Astrocyte of the cerebellum (primary cell): ENCODE measurements at regions not wholly inside any gene's neighbourhood (a gene's known extent, or its start where the extent isn't known, plus 50 kb on each side); places are given as distances from the start of the nearest gene placed in this dataset.

Experiments
- DNase-seq: peaks from one replicate; pipeline ENCODE4 v3.0.0-alpha.2; 2011; ENCODE audit warnings: low read depth
- H3K4me3 ChIP-seq: 2 replicates; pipeline ENCODE4 v1.5.1; 2011; ENCODE audit warnings: mild to moderate bottlenecking, low read depth, low read length, moderate library complexity
- CTCF ChIP-seq: IDR thresholded peaks from 2 replicates; pipeline ENCODE4 v1.5.1; 2012; ENCODE audit warnings: low read length, low read depth, moderate library complexity, mild to moderate bottlenecking; ENCODE audit errors: missing control alignments
- in situ Hi-C: cut with HindIII; loops from 2 replicates; pipeline ENCODE4 v1.10.0; 2017; ENCODE audit warnings: low sequenced_read_pairs

GRCh38 chr12:22740656-22741355, 115.8 kb downstream of the ETNK1 start:
- DNase-seq: peak; percentile 26
- no peak for TF ChIP-seq CTCF
- H3K4me3 ChIP-seq: no peak overlapping the region
- in situ Hi-C loops: no loop called here

- TF ChIP-seq CTCF: no peak
- in situ Hi-C loops: no loop called here
- H3K4me3 ChIP-seq: no peak overlapping the region
- DNase-seq: no peak
Observed at GRCh38 chr12:22743700-22744099, 118.7 kb downstream of the ETNK1 start.

GRCh38 chr12:22744197-22744596, 119.2 kb downstream of the ETNK1 start:
- in situ Hi-C loops: no loop called here
- TF ChIP-seq CTCF: no peak
- DNase-seq: no peak
- H3K4me3 ChIP-seq: no peak overlapping the region

- H3K4me3 ChIP-seq: no peak overlapping the region
- in situ Hi-C loops: no loop called here
- no peak for TF ChIP-seq CTCF
- DNase-seq: no peak
Observed at GRCh38 chr12:22746720-22747119, 121.7 kb downstream of the ETNK1 start.

- DNase-seq: no peak
- no peak overlapping the region for H3K4me3 ChIP-seq
- in situ Hi-C loops: no loop called here
- TF ChIP-seq CTCF: no peak
Observed at GRCh38 chr12:22755629-22756028, 130.7 kb downstream of the ETNK1 start.

- DNase-seq: no peak
- H3K4me3 ChIP-seq: no peak overlapping the region
- no peak for TF ChIP-seq CTCF
- in situ Hi-C loops: no loop called here
Observed at GRCh38 chr12:22759769-22760674, 135.1 kb downstream of the ETNK1 start.
